Hepatocyte (in vitro differentiated cells): ENCODE measurements at regions not wholly inside any gene's neighbourhood (a gene's known extent, or its start where the extent isn't known, plus 50 kb on each side); places are given as distances from the start of the nearest gene placed in this dataset.

Experiments used
- CTCF ChIP-seq: fragments of 200-600 bp; sonication (generic); IDR thresholded peaks from 2 replicates; pipeline ENCODE4 v1.5.1; 2016; ENCODE audit warnings: antibody characterized with exemption, mild to moderate bottlenecking; ENCODE audit not compliant: poor library complexity
- EZH2 ChIP-seq: fragments of 200-600 bp; sonication (generic); IDR thresholded peaks from 2 replicates; pipeline ENCODE4 v1.6.1; 2016; ENCODE audit warnings: antibody characterized with exemption, mild to moderate bottlenecking, borderline replicate concordance
- EZH2phosphoT487 ChIP-seq: fragments of 200-600 bp; sonication (generic); IDR thresholded peaks from one replicate; pipeline ENCODE4 v1.6.1; 2018; ENCODE audit warnings: antibody characterized with exemption, mild to moderate bottlenecking, low read depth, moderate library complexity; ENCODE audit not compliant: unreplicated experiment, severe bottlenecking

- TF ChIP-seq CTCF (no peak), EZH2 (no peak), EZH2phosphoT487 (no peak)
Observed at GRCh38 chr1:116284819-116285390, 88.1 kb upstream of the ATP1A1 start.
